Central memory CD8-positive, alpha-beta T cell (primary cell): ENCODE measurements at regions not wholly inside any gene's neighbourhood (a gene's known extent, or its start where the extent isn't known, plus 50 kb on each side); places are given as distances from the start of the nearest gene placed in this dataset.

ENCODE experiments used
- ATAC-seq: fragments of 150-1000 bp; cut with Tn5 transposase; replicated peaks from 2 replicates; pipeline ENCODE4 v1.10.0; 2022; ENCODE audit warnings: mild to moderate bottlenecking, moderate FRiP score, moderate number of reproducible peaks; ENCODE audit not compliant: poor library complexity, severe bottlenecking; ENCODE audit errors: extremely low read depth
- DNase-seq, 2 donors: peaks; one replicate each; pipeline ENCODE4 v3.0.0; 2021; ENCODE audit warnings: low spot score in 2 of 2
- H3K27ac Mint-ChIP-seq: one replicate; pipeline ENCODE4 v1.8.0; 2022; ENCODE audit warnings: low read depth, mild to moderate bottlenecking, moderate library complexity, mixed read lengths
- H3K27me3 Mint-ChIP-seq: one replicate; pipeline ENCODE4 v1.8.0; 2022; ENCODE audit warnings: mixed read lengths
- H3K36me3 Mint-ChIP-seq: one replicate; pipeline ENCODE4 v1.8.0; 2022; ENCODE audit warnings: mild to moderate bottlenecking, moderate library complexity, mixed read lengths; ENCODE audit not compliant: insufficient read depth
- H3K4me1 Mint-ChIP-seq: one replicate; pipeline ENCODE4 v1.8.0; 2022; ENCODE audit warnings: mixed read lengths
- H3K4me3 Mint-ChIP-seq: one replicate; pipeline ENCODE4 v1.8.0; 2022; ENCODE audit warnings: mild to moderate bottlenecking, moderate library complexity, mixed read lengths
- H3K9me3 Mint-ChIP-seq: one replicate; pipeline ENCODE4 v1.8.0; 2022; ENCODE audit warnings: mixed read lengths

DNA sequence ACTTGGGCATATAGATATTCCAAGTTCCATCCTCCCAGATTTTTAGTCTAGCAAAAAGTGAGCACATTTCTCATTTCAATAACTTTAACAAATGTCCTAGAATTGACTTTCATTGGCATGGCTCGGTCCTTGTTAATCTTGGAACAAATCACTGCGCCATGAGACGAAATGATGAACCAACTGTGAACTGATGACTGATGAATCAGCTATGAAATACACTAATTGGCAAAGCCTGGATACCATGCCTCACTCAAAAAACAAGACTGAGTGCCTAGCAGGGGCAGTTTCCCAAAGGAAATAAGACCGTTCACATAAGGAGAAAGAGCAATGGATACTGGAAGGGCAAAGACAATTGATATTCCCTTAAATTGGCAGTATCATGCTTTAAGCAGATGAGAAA, 248.6 kb upstream of the VEGFC start:
- no peak for ATAC-seq
- H3K36me3 Mint-ChIP-seq, result no peaks in the 10 kb centered on the region
- H3K27ac Mint-ChIP-seq, result no peak overlapping the region
- H3K4me1 Mint-ChIP-seq, result no peaks in the 10 kb centered on the region
- DNase-seq, result no peak
- no peaks in the 10 kb centered on the region for H3K9me3 Mint-ChIP-seq
- no peak overlapping the region for H3K4me3 Mint-ChIP-seq
- H3K27me3 Mint-ChIP-seq, result peaks cover 7% of the 10 kb centered on the region

DNA sequence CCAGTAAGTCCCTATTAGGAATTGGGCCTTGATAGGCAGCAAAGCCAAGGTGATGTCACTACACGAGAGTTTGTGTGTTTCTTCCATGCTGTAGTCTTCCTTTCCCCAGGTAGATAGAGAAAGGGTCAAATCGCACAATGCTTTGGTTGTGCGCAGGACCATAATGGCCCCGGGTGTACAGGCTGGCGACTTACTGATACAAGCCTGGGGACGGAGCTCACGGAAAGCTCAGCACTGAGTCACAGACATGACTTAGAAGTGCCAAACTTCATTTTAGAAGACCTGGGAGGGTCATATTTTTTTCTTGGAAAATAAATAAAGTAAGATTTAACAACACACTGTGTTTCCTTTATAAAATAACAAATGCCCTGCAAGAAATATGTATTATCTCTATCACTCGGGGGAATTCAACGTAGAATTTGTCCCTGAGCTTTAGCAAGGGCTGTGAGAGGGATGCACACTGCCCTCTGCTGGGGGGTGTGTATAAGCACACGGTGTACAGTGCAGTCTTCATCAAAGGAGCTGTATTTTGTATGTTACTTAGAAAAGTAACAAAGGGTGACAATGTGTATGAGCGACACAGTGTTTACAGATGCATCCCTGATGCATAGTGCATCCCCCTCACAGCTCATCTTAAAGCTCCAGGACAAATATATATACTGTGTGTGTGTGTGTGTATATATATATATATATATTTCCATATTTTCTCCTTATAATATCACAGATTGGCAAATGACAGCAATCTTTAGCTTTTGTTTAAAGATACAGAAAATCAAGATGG, 254.5 kb upstream of the VEGFC start:
- ATAC-seq (peak; percentile 53), DNase-seq (no peak)
- Mint-ChIP-seq H3K27ac (no peak overlapping the region), H3K27me3 (peaks cover 20% of the 10 kb centered on the region), H3K36me3 (no peaks in the 10 kb centered on the region), H3K4me3 (no peak overlapping the region), H3K9me3 (no peaks in the 10 kb centered on the region), H3K4me1 (no peaks in the 10 kb centered on the region)

DNA sequence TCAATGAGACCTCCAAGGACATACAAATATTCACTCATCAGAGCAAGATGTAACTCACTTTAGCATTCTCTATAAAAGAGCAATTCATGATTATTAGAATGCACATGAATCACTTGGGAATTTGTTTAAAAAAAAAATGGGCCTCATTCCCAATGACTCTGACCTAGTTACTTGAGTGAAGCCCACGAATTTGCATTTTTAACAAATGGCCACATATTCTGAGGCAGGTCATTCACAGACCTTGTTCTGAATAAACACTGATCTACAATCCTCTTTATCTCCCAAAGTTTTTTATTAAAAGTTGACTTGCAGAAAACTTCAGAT, 255.1 kb upstream of the VEGFC start:
- H3K9me3 Mint-ChIP-seq, result no peaks in the 10 kb centered on the region

DNA sequence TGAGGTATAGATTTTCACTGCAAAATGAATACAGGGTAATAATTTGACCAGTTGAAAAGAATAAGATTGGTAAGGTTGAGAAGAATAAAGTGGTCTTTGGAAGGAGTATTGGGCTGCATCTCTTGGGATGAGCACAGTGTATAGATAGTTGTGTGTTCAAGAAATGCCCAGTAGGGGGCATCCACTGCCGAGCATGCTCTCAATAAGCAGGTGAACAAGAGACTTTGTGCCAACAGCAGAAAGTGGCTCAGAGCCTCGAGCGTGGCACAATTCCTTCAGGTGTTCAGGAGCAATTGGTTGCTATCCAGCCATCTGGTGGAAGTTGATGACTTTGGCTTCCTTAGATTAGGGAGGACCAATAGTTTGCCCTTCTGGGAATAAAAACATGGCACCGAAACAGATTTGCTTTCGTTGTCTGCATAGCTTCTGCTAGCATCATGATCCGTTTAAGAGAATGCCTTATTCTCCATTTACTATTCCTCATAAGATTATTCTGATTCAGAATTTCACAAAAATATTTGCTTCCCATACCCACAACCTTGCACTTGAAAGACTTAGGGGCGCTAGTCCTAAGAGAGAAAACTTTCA, 258.1 kb upstream of the NEIL3 start:
- no peak overlapping the region for H3K27ac Mint-ChIP-seq
- H3K4me3 Mint-ChIP-seq, result no peak overlapping the region
- no peaks in the 10 kb centered on the region for H3K9me3 Mint-ChIP-seq
- peaks cover 11% of the 10 kb centered on the region for H3K27me3 Mint-ChIP-seq
- H3K4me1 Mint-ChIP-seq, result no peaks in the 10 kb centered on the region
- no peaks in the 10 kb centered on the region for H3K36me3 Mint-ChIP-seq
- peak; percentile 37 for ATAC-seq
- DNase-seq, result no peak

More for the DNA sequence above, 255.1 kb upstream of the VEGFC start:
- no peak overlapping the region for H3K27ac Mint-ChIP-seq
- no peaks in the 10 kb centered on the region for H3K36me3 Mint-ChIP-seq
- ATAC-seq (no peak), DNase-seq (no peak)
- H3K4me3 Mint-ChIP-seq, result no peak overlapping the region
- H3K4me1 Mint-ChIP-seq, result no peaks in the 10 kb centered on the region
- peaks cover 20% of the 10 kb centered on the region for H3K27me3 Mint-ChIP-seq

DNA sequence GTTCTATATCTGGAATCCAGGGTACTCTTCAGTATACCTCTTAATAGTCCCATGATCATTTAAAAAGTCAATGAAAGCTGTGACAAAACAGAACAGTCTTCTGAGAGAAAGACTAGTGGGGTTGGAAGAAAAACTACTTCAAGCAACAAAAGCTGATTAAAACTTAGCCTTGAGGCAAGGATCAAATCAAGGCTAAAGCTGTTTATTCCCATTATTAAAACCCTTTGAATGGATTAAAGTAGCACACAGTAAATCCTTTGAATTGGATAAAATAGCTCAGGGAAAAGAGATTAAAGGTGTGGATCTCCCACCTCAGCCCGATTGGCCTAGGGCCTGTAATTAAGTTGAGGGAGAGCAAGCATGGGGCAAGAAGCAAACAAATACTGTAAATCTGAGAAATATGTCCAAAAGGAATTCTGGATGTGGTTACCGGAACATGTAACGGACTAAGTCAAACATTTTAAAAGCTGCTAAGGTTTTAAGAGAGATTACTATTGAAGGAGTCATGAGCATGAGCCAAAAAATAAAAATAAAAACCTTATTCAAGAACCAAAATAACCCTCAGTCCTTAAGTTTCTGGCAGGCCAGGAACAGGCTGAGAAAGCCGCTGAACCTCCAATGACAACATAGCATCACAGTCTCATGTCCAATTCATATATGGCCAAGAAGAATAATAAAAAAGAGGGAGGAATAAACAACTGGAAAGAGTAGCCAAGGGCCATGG, 257.3 kb upstream of the NEIL3 start:
- DNase-seq (no peak), ATAC-seq (no peak)
- peaks cover 11% of the 10 kb centered on the region for H3K27me3 Mint-ChIP-seq
- H3K27ac Mint-ChIP-seq, result no peak overlapping the region
- no peaks in the 10 kb centered on the region for H3K36me3 Mint-ChIP-seq
- no peaks in the 10 kb centered on the region for H3K9me3 Mint-ChIP-seq
- no peaks in the 10 kb centered on the region for H3K4me1 Mint-ChIP-seq
- no peak overlapping the region for H3K4me3 Mint-ChIP-seq

DNA sequence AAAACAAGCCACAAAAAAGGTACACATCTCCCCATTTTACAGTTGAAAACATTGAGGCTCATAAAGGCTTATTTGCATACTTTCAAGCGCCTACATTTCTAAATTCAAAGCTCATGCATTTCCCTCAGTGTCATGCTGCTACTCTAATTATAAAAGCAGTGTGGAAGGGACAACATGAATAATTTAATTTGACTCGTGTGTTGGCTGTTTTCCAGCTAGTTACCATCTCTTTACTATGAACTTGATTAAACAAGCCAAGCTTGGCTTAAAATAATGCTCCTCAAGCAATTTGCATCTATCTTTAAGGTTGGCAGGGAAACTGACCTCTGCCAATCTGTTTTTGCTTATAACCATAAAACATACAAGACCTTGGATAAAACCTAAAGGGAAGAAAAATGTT, 252.5 kb upstream of the NEIL3 start:
- H3K9me3 Mint-ChIP-seq, result no peaks in the 10 kb centered on the region
- no peaks in the 10 kb centered on the region for H3K27me3 Mint-ChIP-seq
- no peak for ATAC-seq
- no peak overlapping the region for H3K4me3 Mint-ChIP-seq
- H3K4me1 Mint-ChIP-seq, result no peaks in the 10 kb centered on the region
- no peak overlapping the region for H3K27ac Mint-ChIP-seq
- DNase-seq, result no peak
- H3K36me3 Mint-ChIP-seq, result no peaks in the 10 kb centered on the region

DNA sequence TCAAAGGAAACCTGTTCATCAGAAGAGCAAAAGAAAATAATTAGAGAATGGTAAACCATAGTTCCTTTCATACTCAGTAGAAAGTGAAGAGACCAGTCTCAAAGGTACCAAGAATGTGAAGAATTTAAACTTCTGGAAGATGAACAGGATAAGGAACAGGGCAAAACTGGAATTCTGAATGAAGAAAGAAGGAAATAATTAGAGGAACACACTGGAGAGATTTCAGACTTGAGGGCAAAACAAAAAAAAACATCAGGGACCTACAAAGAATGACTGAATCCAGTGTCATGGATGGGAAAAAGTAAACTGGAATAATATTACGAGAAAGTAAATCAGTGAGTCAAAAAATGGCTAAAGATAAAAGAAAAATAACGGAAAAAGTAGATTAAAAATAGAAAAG, 245.6 kb upstream of the NEIL3 start:
- Mint-ChIP-seq H3K36me3 (no peaks in the 10 kb centered on the region), H3K27me3 (no peaks in the 10 kb centered on the region), H3K27ac (no peak overlapping the region), H3K4me1 (no peaks in the 10 kb centered on the region), H3K9me3 (no peaks in the 10 kb centered on the region), H3K4me3 (no peak overlapping the region)
- ATAC-seq (no peak), DNase-seq (no peak)

DNA sequence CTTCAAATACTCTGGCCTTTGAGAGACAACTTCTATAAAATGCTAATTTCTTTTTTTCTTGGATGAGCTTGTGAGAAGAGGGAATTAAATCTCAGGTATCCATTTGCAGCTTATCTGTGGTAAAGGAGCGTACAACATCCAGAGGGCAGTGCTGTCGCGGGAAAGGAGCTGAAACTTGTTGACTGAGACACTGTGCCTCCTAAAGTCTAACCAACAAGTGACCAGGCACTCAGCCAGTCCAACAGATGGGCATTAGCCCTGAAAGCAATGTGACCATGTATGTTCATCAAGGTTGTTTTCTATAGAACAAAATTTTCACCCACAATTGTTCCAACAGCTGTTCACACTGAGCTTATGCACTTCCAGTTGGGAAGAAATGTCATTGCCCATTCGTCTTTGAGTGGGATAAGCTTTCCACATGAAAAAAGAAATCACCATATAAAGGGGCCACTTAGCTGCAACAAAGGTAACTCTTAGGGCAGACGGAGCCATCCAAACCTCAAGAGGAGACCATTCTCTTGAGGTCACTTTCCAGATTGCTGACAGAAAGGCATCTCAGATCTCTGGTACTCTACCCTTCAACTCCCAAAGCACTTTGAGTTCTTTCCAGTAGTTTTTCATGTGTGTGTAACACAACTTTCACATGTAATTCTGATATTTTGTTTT, 244.8 kb upstream of the NEIL3 start:
- Mint-ChIP-seq H3K4me1 (no peaks in the 10 kb centered on the region), H3K27me3 (no peaks in the 10 kb centered on the region), H3K9me3 (no peaks in the 10 kb centered on the region), H3K27ac (no peak overlapping the region), H3K36me3 (no peaks in the 10 kb centered on the region), H3K4me3 (no peak overlapping the region)
- ATAC-seq (no peak), DNase-seq (no peak)

DNA sequence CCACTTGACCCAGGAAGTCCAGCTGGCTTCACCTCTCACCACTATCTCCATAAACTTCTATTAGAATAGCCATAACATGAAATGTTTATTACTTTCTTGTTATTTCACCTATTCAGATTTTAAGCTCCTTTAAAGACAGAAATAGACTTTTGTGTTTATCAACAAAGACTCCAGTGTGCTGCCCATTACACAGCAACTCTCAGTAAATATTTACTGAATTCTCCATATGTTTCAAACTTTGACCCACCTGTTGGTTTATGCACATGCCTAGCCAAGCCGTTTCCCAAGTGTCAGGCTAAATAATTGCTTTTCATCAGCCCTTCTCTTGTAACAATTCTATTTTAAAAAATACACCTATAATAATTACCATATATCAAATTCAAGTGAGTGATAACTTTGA, 242.9 kb upstream of the NEIL3 start:
- ATAC-seq (no peak), DNase-seq (no peak)
- Mint-ChIP-seq H3K36me3 (no peaks in the 10 kb centered on the region), H3K27me3 (no peaks in the 10 kb centered on the region), H3K27ac (no peak overlapping the region), H3K4me3 (no peak overlapping the region), H3K9me3 (no peaks in the 10 kb centered on the region), H3K4me1 (no peaks in the 10 kb centered on the region)

DNA sequence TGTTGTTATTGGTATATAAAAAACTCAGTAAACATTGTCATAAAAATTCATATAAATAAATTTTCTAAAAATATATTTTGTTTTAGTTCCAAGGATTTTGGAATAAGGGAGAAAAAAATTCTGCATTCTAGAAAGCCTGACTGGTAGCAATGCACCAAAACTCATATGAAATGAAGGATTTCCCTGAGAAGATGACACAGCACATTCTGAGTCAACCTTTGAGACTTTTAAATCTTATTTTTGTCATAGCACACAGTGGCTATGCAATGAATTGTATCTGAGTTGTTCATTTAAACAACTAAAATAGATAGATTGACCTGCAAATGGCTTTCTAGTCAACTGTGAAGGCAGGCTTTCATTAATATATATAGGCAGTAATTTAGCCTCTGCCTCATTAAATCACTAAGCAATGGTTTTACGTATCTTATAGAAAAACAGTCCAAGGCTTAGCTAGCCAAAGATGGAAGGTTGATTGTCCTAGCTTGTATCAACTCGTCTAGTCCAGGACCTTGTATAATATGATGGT, 239.1 kb upstream of the NEIL3 start:
- ATAC-seq, result no peak
- H3K4me3 Mint-ChIP-seq, result no peak overlapping the region
- H3K36me3 Mint-ChIP-seq, result no peaks in the 10 kb centered on the region
- H3K4me1 Mint-ChIP-seq, result no peaks in the 10 kb centered on the region
- no peak for DNase-seq
- peaks cover 8% of the 10 kb centered on the region for H3K27me3 Mint-ChIP-seq
- no peak overlapping the region for H3K27ac Mint-ChIP-seq
- no peaks in the 10 kb centered on the region for H3K9me3 Mint-ChIP-seq

DNA sequence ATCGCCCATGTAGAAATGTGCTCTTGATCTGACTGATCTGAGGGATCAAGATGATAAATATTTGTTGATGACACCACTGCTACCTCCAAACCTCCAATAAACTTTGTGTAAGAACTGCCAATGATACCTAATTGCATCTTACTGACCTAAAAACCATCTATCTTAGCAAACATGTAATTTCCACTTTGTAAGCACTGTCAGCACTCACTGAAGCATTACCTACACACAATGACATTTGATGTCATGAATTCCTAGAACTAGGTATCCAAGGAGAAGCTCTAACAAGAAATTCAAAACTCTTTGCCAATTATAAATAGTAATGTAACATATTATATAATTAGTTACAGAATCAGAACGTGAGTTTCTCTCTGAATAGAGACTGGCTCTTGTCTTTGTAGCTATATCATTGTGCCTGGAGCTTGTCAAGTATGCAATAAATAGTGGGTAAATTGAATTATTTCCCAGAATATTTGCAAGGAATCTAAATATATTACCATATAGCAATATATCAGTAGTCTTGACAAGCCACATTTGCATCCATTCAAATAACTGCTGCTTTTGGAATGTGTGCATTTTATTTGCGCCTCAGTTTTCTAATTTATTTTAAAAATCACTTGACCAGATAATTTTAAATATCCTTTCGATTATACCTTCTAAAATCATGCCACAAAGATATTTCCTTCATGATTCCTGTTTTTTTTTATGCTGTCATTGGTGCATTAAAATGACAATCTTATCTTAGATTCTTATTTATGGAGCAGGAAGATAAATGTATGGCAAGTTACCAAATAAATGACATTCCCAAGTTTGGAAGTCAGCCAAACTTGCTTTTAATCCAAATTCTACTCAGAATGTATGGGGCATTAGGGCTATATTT, 232.3 kb upstream of the NEIL3 start:
- DNase-seq (no peak), ATAC-seq (no peak)
- Mint-ChIP-seq H3K27me3 (peaks cover 9% of the 10 kb centered on the region), H3K36me3 (no peaks in the 10 kb centered on the region), H3K27ac (no peak overlapping the region), H3K4me3 (no peak overlapping the region), H3K9me3 (no peaks in the 10 kb centered on the region), H3K4me1 (no peaks in the 10 kb centered on the region)

DNA sequence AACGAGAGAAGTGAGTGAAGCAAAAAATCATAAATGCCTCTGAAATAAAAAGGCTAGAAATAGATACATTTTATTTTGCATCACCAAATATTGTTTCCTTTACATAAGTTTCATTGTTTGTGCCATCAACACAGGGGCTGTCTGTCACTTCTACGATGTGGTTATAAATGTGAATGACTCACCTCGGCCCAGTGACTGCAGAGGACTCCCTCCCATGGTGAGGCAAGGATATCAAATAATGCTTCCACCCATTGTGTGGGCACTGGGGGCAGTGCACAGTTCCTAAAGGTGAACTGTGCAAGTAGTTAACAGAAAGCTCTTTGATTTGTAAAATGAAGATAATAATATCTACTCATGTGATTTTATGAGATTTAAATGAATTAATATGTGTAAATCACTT, 230.3 kb upstream of the NEIL3 start:
- H3K27me3 Mint-ChIP-seq, result peaks cover 9% of the 10 kb centered on the region
- no peaks in the 10 kb centered on the region for H3K9me3 Mint-ChIP-seq
- H3K4me3 Mint-ChIP-seq, result no peak overlapping the region
- no peaks in the 10 kb centered on the region for H3K4me1 Mint-ChIP-seq
- no peaks in the 10 kb centered on the region for H3K36me3 Mint-ChIP-seq
- H3K27ac Mint-ChIP-seq, result no peak overlapping the region
- no peak for ATAC-seq
- no peak for DNase-seq
